ENCODE measurements at regions not wholly inside any gene's neighbourhood (a gene's known extent, or its start where the extent isn't known, plus 50 kb on each side); places are given as distances from the start of the nearest gene placed in this dataset.

DNA sequence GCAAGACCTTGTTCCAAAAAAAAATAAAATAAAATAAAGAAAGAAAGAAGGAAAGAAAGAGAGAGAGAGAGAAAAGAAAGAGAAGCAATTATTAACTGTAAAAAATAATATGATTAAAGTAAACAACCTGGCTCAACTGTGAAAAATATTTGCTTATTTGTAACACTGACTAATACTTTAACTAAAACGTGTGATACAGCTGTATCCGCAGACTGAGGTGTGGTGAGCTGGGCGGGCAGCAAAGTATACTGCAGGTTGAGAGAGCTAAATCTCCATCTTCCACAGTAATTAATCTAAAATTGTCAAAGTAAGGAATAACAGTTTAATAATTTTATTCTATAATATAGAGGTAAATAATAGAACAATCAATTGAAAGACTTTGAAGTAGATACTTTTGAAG, 145.5 kb upstream of the FAM241A start:
- H3K4me1 Mint-ChIP-seq: peaks cover 25% of the 10 kb centered on the region
- no peaks in the 10 kb centered on the region for H3K9me3 Mint-ChIP-seq
- H3K27ac Mint-ChIP-seq: no peak overlapping the region
- 83% methylated on average over 3 of the region's 3 CpGs; no CpG with 5 or more reads in 1 of the 2 experiments for WGBS, 2 experiments (ENCODE audit: insufficient coverage in 1 of 2, insufficient read length in 1 of 2)
- no peak for DNase-seq
- H3K4me3 Mint-ChIP-seq: no peak overlapping the region
- H3K27ac ChIP-seq (ENCODE audit: low read depth, low read length): no peak overlapping the region
- no peak overlapping the region for H3K4me3 ChIP-seq (ENCODE audit: low read length)
- no peaks in the 10 kb centered on the region for H3K9me3 ChIP-seq (ENCODE audit: control insufficient read depth, low read length)
- H3K36me3 ChIP-seq (ENCODE audit: control insufficient read depth, insufficient read depth, low read length): no peaks in the 10 kb centered on the region
- TF ChIP-seq, protein P1, sequence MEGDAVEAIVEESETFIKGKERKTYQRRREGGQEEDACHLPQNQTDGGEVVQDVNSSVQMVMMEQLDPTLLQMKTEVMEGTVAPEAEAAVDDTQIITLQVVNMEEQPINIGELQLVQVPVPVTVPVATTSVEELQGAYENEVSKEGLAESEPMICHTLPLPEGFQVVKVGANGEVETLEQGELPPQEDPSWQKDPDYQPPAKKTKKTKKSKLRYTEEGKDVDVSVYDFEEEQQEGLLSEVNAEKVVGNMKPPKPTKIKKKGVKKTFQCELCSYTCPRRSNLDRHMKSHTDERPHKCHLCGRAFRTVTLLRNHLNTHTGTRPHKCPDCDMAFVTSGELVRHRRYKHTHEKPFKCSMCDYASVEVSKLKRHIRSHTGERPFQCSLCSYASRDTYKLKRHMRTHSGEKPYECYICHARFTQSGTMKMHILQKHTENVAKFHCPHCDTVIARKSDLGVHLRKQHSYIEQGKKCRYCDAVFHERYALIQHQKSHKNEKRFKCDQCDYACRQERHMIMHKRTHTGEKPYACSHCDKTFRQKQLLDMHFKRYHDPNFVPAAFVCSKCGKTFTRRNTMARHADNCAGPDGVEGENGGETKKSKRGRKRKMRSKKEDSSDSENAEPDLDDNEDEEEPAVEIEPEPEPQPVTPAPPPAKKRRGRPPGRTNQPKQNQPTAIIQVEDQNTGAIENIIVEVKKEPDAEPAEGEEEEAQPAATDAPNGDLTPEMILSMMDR (conservative IDR thresholded peaks at IDR 0.05): no peak
- H3K27me3 Mint-ChIP-seq (ENCODE audit: insufficient read depth): peaks cover 48% of the 10 kb centered on the region
- peaks cover 3% of the 10 kb centered on the region for H3K4me1 ChIP-seq (ENCODE audit: control insufficient read depth, insufficient read depth, low read length)
- H3K27me3 ChIP-seq (ENCODE audit: control insufficient read depth, insufficient read depth, low read length, poor library complexity, severe bottlenecking): peaks cover 72% of the 10 kb centered on the region
- no peaks in the 10 kb centered on the region for H3K36me3 Mint-ChIP-seq (ENCODE audit: low read depth)
- H3K9ac ChIP-seq (ENCODE audit: extremely low read depth, low read length, poor library complexity, severe bottlenecking): no peak overlapping the region

DNA sequence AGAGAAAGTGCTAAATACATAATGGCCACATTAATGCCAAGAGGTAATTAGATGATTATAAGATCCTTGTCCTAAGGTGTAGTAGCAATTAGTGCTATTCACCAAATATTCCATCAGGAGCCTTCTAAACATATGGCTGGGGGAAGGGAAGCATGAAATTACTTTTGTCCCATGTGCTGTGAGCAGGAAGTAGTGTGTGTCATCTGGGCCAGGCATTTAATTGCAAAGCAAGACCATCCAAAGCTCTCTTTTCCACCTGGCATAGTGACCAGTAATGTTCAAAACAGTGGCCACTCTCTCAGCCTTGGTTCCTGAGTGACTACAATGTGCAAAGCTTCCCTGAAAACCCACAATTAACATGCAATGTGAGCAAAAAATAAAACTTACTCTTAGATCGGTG, 144.2 kb upstream of the FAM241A start:
- no peak for DNase-seq
- WGBS, 2 experiments (ENCODE audit: insufficient coverage in 1 of 2, insufficient read length in 1 of 2): 100% methylated on average over 1 of the region's 1 CpG
- Mint-ChIP-seq H3K36me3 (ENCODE audit: low read depth) (no peaks in the 10 kb centered on the region), H3K4me1 (peaks cover 25% of the 10 kb centered on the region), H3K27ac (no peak overlapping the region), H3K27me3 (ENCODE audit: insufficient read depth) (peaks cover 51% of the 10 kb centered on the region), H3K4me3 (no peak overlapping the region), H3K9me3 (no peaks in the 10 kb centered on the region)
- no peak overlapping the region for H3K4me3 ChIP-seq (ENCODE audit: low read length)
- no peak overlapping the region for H3K9ac ChIP-seq (ENCODE audit: extremely low read depth, low read length, poor library complexity, severe bottlenecking)
- H3K27ac ChIP-seq (ENCODE audit: low read depth, low read length): no peak overlapping the region
- H3K27me3 ChIP-seq (ENCODE audit: control insufficient read depth, insufficient read depth, low read length, poor library complexity, severe bottlenecking): peaks cover 61% of the 10 kb centered on the region
- no peaks in the 10 kb centered on the region for H3K36me3 ChIP-seq (ENCODE audit: control insufficient read depth, insufficient read depth, low read length)
- peaks cover 3% of the 10 kb centered on the region for H3K4me1 ChIP-seq (ENCODE audit: control insufficient read depth, insufficient read depth, low read length)
- no peaks in the 10 kb centered on the region for H3K9me3 ChIP-seq (ENCODE audit: control insufficient read depth, low read length)
- TF ChIP-seq, protein P1 (conservative IDR thresholded peaks at IDR 0.05): no peak

DNA sequence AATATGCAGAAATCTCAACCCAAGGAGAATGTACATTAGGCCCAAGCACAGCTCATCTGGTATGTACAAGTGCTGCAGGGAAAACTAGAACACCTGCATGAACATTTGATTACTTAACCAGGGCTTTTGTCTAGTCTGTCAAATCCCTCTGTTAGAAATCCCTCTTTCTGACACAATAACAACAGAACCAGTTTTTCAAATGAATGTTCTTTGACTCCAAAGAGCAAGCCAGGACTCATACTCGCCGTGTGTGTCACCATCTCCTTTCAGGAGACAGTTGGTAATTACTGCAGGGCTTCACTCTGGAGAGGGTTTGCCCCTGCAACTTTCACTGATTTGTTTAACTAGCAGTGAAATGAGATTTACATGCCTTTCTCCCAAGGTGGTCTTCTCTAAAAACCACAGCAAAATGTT, 143.0 kb upstream of the FAM241A start:
- Mint-ChIP-seq H3K27me3 (ENCODE audit: insufficient read depth) (peaks cover 40% of the 10 kb centered on the region), H3K4me3 (no peak overlapping the region), H3K9me3 (no peaks in the 10 kb centered on the region), H3K4me1 (peaks cover 25% of the 10 kb centered on the region), H3K27ac (no peak overlapping the region), H3K36me3 (ENCODE audit: low read depth) (no peaks in the 10 kb centered on the region)
- Histone ChIP-seq H3K4me1 (ENCODE audit: control insufficient read depth, insufficient read depth, low read length) (peaks cover 3% of the 10 kb centered on the region), H3K27me3 (ENCODE audit: control insufficient read depth, insufficient read depth, low read length, poor library complexity, severe bottlenecking) (peaks cover 53% of the 10 kb centered on the region), H3K4me3 (ENCODE audit: low read length) (no peak overlapping the region), H3K9me3 (ENCODE audit: control insufficient read depth, low read length) (no peaks in the 10 kb centered on the region), H3K9ac (ENCODE audit: extremely low read depth, low read length, poor library complexity, severe bottlenecking) (no peak overlapping the region), H3K36me3 (ENCODE audit: control insufficient read depth, insufficient read depth, low read length) (no peaks in the 10 kb centered on the region), H3K27ac (ENCODE audit: low read depth, low read length) (no peak overlapping the region)
- 47 to 61% methylated on average over 2 of the region's 2 CpGs for WGBS, 2 experiments (ENCODE audit: insufficient coverage in 1 of 2, insufficient read length in 1 of 2)
- TF ChIP-seq, protein P1 (conservative IDR thresholded peaks at IDR 0.05): no peak
- DNase-seq: peak; percentile 53
